ENCODE measurements at regions not wholly inside any gene's neighbourhood (a gene's known extent, or its start where the extent isn't known, plus 50 kb on each side); places are given as distances from the start of the nearest gene placed in this dataset.

DNA sequence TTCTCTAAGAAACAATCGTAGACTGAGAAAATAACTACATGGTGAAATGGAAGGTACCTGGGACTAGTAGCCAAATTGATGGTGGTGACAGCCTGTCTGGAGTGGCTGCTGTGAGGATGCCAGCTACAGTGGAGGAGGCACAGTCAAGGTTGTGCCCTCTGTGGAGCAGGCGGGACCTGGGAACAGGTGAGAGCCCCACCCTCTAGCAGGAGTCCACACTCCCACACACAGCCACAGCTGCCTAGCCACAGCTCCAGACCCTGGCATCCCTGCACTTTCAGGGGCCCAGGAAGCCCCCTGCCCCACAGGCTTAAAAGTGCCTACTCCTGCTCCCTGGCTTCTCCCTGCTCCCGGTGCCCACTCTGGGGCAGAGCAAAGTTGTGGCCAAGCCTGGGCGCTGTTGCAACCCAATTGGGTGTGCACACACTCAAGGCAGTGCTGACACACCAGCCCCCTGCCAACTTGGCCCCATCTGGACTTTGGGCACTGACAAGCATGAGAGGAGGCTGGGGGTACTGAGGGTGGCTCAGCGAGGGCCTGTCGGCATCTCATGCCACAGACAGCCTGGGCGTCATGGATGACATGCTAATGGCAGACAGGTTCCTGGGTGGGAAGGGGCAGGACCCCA, 548.7 kb downstream of the TBC1D32 start:
- CTCF ChIA-PET, result no interaction called here
- no peak overlapping the region for H3K27ac ChIP-seq (ENCODE audit: low read depth in 2 of 2, low read length in 1 of 2)
- WGBS (ENCODE audit: low lambda C conversion rate), result 29% methylated on average over 2 of the region's 7 CpGs

DNA sequence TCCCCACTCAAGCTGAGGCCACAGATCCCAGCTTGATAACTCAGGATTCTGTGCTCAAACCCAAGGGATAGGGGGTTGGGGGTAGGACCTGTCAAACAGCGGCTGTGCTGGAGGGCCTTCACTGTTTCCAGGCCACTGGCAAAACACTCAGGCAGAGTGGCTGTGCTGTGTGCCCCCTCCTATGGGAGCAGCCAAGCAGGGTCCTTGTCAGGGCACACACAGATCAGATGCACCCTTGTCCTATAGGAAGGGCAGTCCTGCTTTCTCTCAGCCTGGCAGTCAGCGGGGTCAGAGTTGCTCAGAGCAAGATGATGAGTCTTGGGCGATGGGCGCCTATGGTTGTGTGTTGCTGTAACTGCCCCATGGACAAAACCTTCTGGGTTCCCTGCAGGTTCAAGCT, 554.8 kb downstream of the TBC1D32 start:
- H4K20me1 ChIP-seq (ENCODE audit: insufficient read depth), result no peaks in the 10 kb centered on the region
- H3K79me2 ChIP-seq (ENCODE audit: insufficient read depth), result no peaks in the 10 kb centered on the region
- no peaks in the 10 kb centered on the region for H3K36me3 ChIP-seq (replicated peaks in 1 of 2; ENCODE audit: control insufficient read depth in 1 of 2, insufficient read depth in 2 of 2, low read length in 1 of 2)
- no peak overlapping the region for H2AFZ ChIP-seq (ENCODE audit: low read depth)
- DNase-seq, result no peak
- H3K27ac ChIP-seq (ENCODE audit: low read depth in 2 of 2, low read length in 1 of 2), result no peak overlapping the region
- ChIA-PET POLR2A (no interaction called here), CTCF (no interaction called here)
- H3K27me3 ChIP-seq (ENCODE audit: insufficient read depth), result no peaks in the 10 kb centered on the region
- no peaks in the 10 kb centered on the region for H3K9me2 ChIP-seq
- H3K4me3 ChIP-seq (ENCODE audit: low read depth in 2 of 2, low read length in 1 of 2), result no peak overlapping the region
- WGBS (ENCODE audit: low lambda C conversion rate), result 0% methylated on average over 4 of the region's 4 CpGs
- H3K9me3 ChIP-seq, result peaks cover 9% of the 10 kb centered on the region; the same call in 1 of the 2 replicates
- H3K4me2 ChIP-seq, result no peak overlapping the region
- no peak overlapping the region for H3K9ac ChIP-seq
- no peaks in the 10 kb centered on the region for H3K4me1 ChIP-seq (ENCODE audit: control insufficient read depth in 1 of 2, insufficient read depth in 2 of 2, low read depth in 1 of 2, low read length in 1 of 2)
- no peaks in the 10 kb centered on the region for H3F3A ChIP-seq (replicated peaks; ENCODE audit: insufficient read depth)
- TF ChIP-seq TEAD4 (IDR thresholded peaks at IDR 0.05; ENCODE audit: borderline replicate concordance, insufficient read depth) (no peak), CHD2 (IDR thresholded peaks at IDR 0.05; ENCODE audit: low read length, partially characterized antibody) (no peak), GABPA (IDR thresholded peaks at IDR 0.05; ENCODE audit: low read depth) (no peak), FOSL2 (IDR thresholded peaks at IDR 0.05; ENCODE audit: borderline replicate concordance, low read depth) (no peak), SMC3 (IDR thresholded peaks at IDR 0.05; ENCODE audit: low read depth, low read length) (no peak), RCOR1 (IDR thresholded peaks at IDR 0.05; ENCODE audit: low read length) (no peak), JUND (IDR thresholded peaks at IDR 0.05) (no peak), ELF1 (IDR thresholded peaks at IDR 0.05) (no peak), GATA2 (CRISPR knock-in tag; IDR thresholded peaks at IDR 0.05) (no peak), EP300 (IDR thresholded peaks at IDR 0.05; ENCODE audit: borderline replicate concordance in 1 of 2, low read depth in 1 of 2, low read length in 1 of 2) (no peak)
- TF ChIP-seq, protein P1, sequence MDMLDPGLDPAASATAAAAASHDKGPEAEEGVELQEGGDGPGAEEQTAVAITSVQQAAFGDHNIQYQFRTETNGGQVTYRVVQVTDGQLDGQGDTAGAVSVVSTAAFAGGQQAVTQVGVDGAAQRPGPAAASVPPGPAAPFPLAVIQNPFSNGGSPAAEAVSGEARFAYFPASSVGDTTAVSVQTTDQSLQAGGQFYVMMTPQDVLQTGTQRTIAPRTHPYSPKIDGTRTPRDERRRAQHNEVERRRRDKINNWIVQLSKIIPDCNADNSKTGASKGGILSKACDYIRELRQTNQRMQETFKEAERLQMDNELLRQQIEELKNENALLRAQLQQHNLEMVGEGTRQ (IDR thresholded peaks at IDR 0.05; ENCODE audit: borderline replicate concordance, low read depth, low read length), result no peak
- TF ChIP-seq, protein P2, sequence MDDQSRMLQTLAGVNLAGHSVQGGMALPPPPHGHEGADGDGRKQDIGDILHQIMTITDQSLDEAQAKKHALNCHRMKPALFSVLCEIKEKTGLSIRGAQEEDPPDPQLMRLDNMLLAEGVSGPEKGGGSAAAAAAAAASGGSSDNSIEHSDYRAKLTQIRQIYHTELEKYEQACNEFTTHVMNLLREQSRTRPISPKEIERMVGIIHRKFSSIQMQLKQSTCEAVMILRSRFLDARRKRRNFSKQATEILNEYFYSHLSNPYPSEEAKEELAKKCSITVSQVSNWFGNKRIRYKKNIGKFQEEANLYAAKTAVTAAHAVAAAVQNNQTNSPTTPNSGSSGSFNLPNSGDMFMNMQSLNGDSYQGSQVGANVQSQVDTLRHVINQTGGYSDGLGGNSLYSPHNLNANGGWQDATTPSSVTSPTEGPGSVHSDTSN (IDR thresholded peaks at IDR 0.05), result no peak
- TF ChIP-seq, protein P3, sequence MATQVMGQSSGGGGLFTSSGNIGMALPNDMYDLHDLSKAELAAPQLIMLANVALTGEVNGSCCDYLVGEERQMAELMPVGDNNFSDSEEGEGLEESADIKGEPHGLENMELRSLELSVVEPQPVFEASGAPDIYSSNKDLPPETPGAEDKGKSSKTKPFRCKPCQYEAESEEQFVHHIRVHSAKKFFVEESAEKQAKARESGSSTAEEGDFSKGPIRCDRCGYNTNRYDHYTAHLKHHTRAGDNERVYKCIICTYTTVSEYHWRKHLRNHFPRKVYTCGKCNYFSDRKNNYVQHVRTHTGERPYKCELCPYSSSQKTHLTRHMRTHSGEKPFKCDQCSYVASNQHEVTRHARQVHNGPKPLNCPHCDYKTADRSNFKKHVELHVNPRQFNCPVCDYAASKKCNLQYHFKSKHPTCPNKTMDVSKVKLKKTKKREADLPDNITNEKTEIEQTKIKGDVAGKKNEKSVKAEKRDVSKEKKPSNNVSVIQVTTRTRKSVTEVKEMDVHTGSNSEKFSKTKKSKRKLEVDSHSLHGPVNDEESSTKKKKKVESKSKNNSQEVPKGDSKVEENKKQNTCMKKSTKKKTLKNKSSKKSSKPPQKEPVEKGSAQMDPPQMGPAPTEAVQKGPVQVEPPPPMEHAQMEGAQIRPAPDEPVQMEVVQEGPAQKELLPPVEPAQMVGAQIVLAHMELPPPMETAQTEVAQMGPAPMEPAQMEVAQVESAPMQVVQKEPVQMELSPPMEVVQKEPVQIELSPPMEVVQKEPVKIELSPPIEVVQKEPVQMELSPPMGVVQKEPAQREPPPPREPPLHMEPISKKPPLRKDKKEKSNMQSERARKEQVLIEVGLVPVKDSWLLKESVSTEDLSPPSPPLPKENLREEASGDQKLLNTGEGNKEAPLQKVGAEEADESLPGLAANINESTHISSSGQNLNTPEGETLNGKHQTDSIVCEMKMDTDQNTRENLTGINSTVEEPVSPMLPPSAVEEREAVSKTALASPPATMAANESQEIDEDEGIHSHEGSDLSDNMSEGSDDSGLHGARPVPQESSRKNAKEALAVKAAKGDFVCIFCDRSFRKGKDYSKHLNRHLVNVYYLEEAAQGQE (IDR thresholded peaks at IDR 0.05; ENCODE audit: low read depth, low read length), result no peak

More for the DNA sequence above, 548.7 kb downstream of the TBC1D32 start:
- Histone ChIP-seq H3K36me3 (replicated peaks in 1 of 2; ENCODE audit: control insufficient read depth in 1 of 2, insufficient read depth in 2 of 2, low read length in 1 of 2) (no peaks in the 10 kb centered on the region), H2AFZ (ENCODE audit: low read depth) (no peak overlapping the region), H3K79me2 (ENCODE audit: insufficient read depth) (no peaks in the 10 kb centered on the region), H3K4me2 (no peak overlapping the region), H4K20me1 (ENCODE audit: insufficient read depth) (no peaks in the 10 kb centered on the region), H3K9me3 (no peaks in the 10 kb centered on the region), H3K9me2 (no peaks in the 10 kb centered on the region; the same call in 1 of the 2 replicates), H3K27me3 (ENCODE audit: insufficient read depth) (no peaks in the 10 kb centered on the region), H3F3A (replicated peaks; ENCODE audit: insufficient read depth) (no peaks in the 10 kb centered on the region), H3K9ac (no peak overlapping the region), H3K4me3 (ENCODE audit: low read depth in 2 of 2, low read length in 1 of 2) (no peak overlapping the region), H3K4me1 (ENCODE audit: control insufficient read depth in 1 of 2, insufficient read depth in 2 of 2, low read depth in 1 of 2, low read length in 1 of 2) (no peaks in the 10 kb centered on the region)
- no peak for TF ChIP-seq FOXJ3 (CRISPR knock-in tag; IDR thresholded peaks at IDR 0.05)
- TF ChIP-seq GATA2 (CRISPR knock-in tag; IDR thresholded peaks at IDR 0.05), result no peak
- no peak for TF ChIP-seq NFIC (IDR thresholded peaks at IDR 0.05; ENCODE audit: borderline replicate concordance)
- TF ChIP-seq EZH2phosphoT487 (IDR thresholded peaks at IDR 0.05; ENCODE audit: borderline replicate concordance, low read depth), result no peak
- no peak for TF ChIP-seq RCOR1 (IDR thresholded peaks at IDR 0.05; ENCODE audit: low read length)
- TF ChIP-seq, protein P2 (IDR thresholded peaks at IDR 0.05), result no peak
- TF ChIP-seq, protein P1 (IDR thresholded peaks at IDR 0.05; ENCODE audit: borderline replicate concordance, low read depth, low read length), result no peak
- no peak for TF ChIP-seq YY1 (IDR thresholded peaks at IDR 0.05; ENCODE audit: low read depth)
- no peak for TF ChIP-seq SMC3 (IDR thresholded peaks at IDR 0.05; ENCODE audit: low read depth, low read length)
- no peak for TF ChIP-seq RXRA (IDR thresholded peaks at IDR 0.05; ENCODE audit: borderline replicate concordance, low read depth)
- TF ChIP-seq FOSL2 (IDR thresholded peaks at IDR 0.05; ENCODE audit: borderline replicate concordance, low read depth), result no peak
- no peak for TF ChIP-seq MEF2A (IDR thresholded peaks at IDR 0.05; ENCODE audit: borderline replicate concordance, low read depth)
- no peak for TF ChIP-seq NRF1 (IDR thresholded peaks at IDR 0.05; ENCODE audit: low read depth, low read length)
- TF ChIP-seq TCF12 (IDR thresholded peaks at IDR 0.05), result no peak
- TF ChIP-seq SIN3A (IDR thresholded peaks at IDR 0.05; ENCODE audit: borderline replicate concordance, low read depth, low read length), result no peak
- POLR2A ChIA-PET, result no interaction called here
- no peak for DNase-seq
